SU-DHL-6 (cell line): ENCODE measurements at regions not wholly inside any gene's neighbourhood (a gene's known extent, or its start where the extent isn't known, plus 50 kb on each side); places are given as distances from the start of the nearest gene placed in this dataset.

Experiments
- H2AFZ ChIP-seq: fragments of 200-600 bp; sonication (generic); 2 replicates; pipeline ENCODE4 v1.6.1; 2014; ENCODE audit warnings: low read depth, mild to moderate bottlenecking, moderate library complexity, mixed read lengths, antibody characterized with exemption, low read length; ENCODE audit not compliant: severe bottlenecking
- H3F3A ChIP-seq: fragments of 200-600 bp; shearing (Covaris generic); 2 replicates; pipeline ENCODE4 v1.6.0; 2016; ENCODE audit warnings: antibody characterized with exemption, mild to moderate bottlenecking; ENCODE audit not compliant: insufficient read depth
- H3K27ac ChIP-seq: fragments of 200-600 bp; sonication (generic); 2 replicates; pipeline ENCODE4 v1.5.1; 2016; ENCODE audit warnings: low read depth, mild to moderate bottlenecking, low read length, moderate library complexity, mixed read lengths
- H3K27me3 ChIP-seq: fragments of 200-600 bp; sonication (generic), shearing (Covaris generic); 2 replicates; pipeline ENCODE4 v1.6.0; 2014; ENCODE audit warnings: mild to moderate bottlenecking, low read length
- H3K36me3 ChIP-seq: fragments of 200-600 bp; sonication (generic); 2 replicates; pipeline ENCODE4 v1.6.1; 2014; ENCODE audit warnings: mild to moderate bottlenecking, low read length, mixed read lengths
- H3K4me2 ChIP-seq: fragments of 300-600, 200-600 bp; shearing (Covaris generic), sonication (generic); 2 replicates; pipeline ENCODE4 v1.6.0; 2014; ENCODE audit warnings: low read length, low read depth, mild to moderate bottlenecking; ENCODE audit not compliant: poor library complexity, severe bottlenecking
- H3K4me3 ChIP-seq: fragments of 200-600 bp; sonication (generic); 2 replicates; pipeline ENCODE4 v1.5.1; 2014; ENCODE audit warnings: antibody characterized with exemption, low read length, mild to moderate bottlenecking, mixed read lengths; ENCODE audit not compliant: insufficient read depth, poor library complexity, severe bottlenecking
- H3K79me2 ChIP-seq: fragments of 200-600 bp; sonication (generic); 2 replicates; pipeline ENCODE4 v1.6.1; 2014; ENCODE audit warnings: mild to moderate bottlenecking, low read length, moderate library complexity; ENCODE audit not compliant: insufficient read depth
- H3K9ac ChIP-seq: fragments of 200-600 bp; sonication (generic); 2 replicates; pipeline ENCODE4 v1.7.0; 2014; ENCODE audit warnings: mild to moderate bottlenecking, low read length
- H3K9me2 ChIP-seq: fragments of 200-600 bp; sonication (generic); replicated peaks from 2 replicates; pipeline ENCODE4 v1.6.1; 2014; ENCODE audit warnings: low read length; ENCODE audit not compliant: insufficient read depth
- H3K9me3 ChIP-seq: fragments of 200-600 bp; sonication (generic); 2 replicates; pipeline ENCODE4 v1.6.1; 2014; ENCODE audit warnings: low read length, mixed read lengths; ENCODE audit not compliant: insufficient read depth
- H4K20me1 ChIP-seq: fragments of 200-600 bp; sonication (generic); 2 replicates; pipeline ENCODE4 v1.6.1; 2014; ENCODE audit warnings: low read depth, mild to moderate bottlenecking, antibody characterized with exemption, low read length, moderate library complexity, mixed read lengths
- EZH2phosphoT487 ChIP-seq: fragments of 200-600 bp; sonication (generic), shearing (Covaris generic); conservative IDR thresholded peaks from 2 replicates; pipeline ENCODE4 v1.6.1; 2018; ENCODE audit warnings: mild to moderate bottlenecking, antibody characterized with exemption, low read length, moderate library complexity, mixed read lengths
- TF ChIP-seq, protein P1 (sequence below): fragments of 200-600 bp; sonication (generic); IDR thresholded peaks from one replicate; pipeline ENCODE4 v1.5.1; 2017; ENCODE audit warnings: antibody characterized with exemption, mild to moderate bottlenecking, low read length, moderate library complexity; ENCODE audit not compliant: insufficient read depth, poor library complexity, severe bottlenecking

DNA sequence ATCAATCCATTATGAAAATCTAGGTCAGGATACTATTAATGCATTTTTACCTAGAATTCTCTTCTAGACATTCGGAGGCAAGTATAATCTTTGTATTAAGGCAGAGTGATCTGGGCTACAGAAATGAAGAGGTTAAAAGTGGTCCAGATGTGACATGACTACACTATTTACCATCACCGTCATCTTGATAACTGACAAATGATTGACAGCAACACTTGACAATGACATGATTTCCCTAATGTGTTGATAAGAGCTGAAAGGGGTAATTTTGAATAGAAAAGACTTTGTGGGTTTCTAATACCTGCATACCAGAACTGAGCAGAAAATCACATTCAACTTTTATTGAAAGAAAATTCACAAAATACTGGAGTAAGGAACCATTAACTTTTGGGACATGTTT, 718.9 kb upstream of the MAP3K7 start:
- no peak for TF ChIP-seq EZH2phosphoT487
- TF ChIP-seq, protein P1, sequence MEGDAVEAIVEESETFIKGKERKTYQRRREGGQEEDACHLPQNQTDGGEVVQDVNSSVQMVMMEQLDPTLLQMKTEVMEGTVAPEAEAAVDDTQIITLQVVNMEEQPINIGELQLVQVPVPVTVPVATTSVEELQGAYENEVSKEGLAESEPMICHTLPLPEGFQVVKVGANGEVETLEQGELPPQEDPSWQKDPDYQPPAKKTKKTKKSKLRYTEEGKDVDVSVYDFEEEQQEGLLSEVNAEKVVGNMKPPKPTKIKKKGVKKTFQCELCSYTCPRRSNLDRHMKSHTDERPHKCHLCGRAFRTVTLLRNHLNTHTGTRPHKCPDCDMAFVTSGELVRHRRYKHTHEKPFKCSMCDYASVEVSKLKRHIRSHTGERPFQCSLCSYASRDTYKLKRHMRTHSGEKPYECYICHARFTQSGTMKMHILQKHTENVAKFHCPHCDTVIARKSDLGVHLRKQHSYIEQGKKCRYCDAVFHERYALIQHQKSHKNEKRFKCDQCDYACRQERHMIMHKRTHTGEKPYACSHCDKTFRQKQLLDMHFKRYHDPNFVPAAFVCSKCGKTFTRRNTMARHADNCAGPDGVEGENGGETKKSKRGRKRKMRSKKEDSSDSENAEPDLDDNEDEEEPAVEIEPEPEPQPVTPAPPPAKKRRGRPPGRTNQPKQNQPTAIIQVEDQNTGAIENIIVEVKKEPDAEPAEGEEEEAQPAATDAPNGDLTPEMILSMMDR, result no peak
- Histone ChIP-seq H3F3A (no peaks in the 10 kb centered on the region), H4K20me1 (no peaks in the 10 kb centered on the region)

DNA sequence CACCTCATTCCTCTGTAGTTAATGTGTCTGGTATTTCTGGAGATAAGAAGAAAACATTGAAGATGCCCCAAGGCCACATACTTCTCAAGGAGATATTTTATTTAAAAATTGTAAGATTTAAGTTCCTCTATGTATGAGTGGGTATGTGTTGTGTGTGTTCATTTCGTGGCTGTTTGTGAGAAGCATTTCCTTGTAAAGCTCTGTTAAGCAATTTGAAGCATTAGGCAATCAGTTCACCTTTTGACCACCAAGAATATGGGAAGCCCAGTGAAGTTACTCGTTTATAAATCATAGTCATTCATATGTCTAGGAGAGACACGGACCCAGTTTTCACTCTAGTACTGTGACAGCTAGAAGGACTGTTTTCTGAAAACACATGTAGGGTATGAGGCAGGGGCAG, 717.6 kb upstream of the MAP3K7 start:
- no peaks in the 10 kb centered on the region for H3K79me2 ChIP-seq
- no peaks in the 10 kb centered on the region for H3K9me3 ChIP-seq
- no peaks in the 10 kb centered on the region for H3K36me3 ChIP-seq
- H3K27ac ChIP-seq, result no peak overlapping the region
- H3F3A ChIP-seq, result no peaks in the 10 kb centered on the region
- TF ChIP-seq, protein P1, result no peak
- no peak for TF ChIP-seq EZH2phosphoT487
- no peak overlapping the region for H3K4me2 ChIP-seq
- no peaks in the 10 kb centered on the region for H3K27me3 ChIP-seq
- no peak overlapping the region for H2AFZ ChIP-seq
- H3K9me2 ChIP-seq, result no peaks in the 10 kb centered on the region
- no peak overlapping the region for H3K9ac ChIP-seq
- no peak overlapping the region for H3K4me3 ChIP-seq
- no peaks in the 10 kb centered on the region for H4K20me1 ChIP-seq

More for the DNA sequence above, 718.9 kb upstream of the MAP3K7 start:
- Histone ChIP-seq H3K4me3 (no peak overlapping the region), H3K9me3 (no peaks in the 10 kb centered on the region), H3K36me3 (no peaks in the 10 kb centered on the region), H3K4me2 (no peak overlapping the region), H2AFZ (no peak overlapping the region), H3K79me2 (no peaks in the 10 kb centered on the region), H3K27ac (no peak overlapping the region), H3K9ac (no peak overlapping the region), H3K9me2 (no peaks in the 10 kb centered on the region), H3K27me3 (no peaks in the 10 kb centered on the region)

DNA sequence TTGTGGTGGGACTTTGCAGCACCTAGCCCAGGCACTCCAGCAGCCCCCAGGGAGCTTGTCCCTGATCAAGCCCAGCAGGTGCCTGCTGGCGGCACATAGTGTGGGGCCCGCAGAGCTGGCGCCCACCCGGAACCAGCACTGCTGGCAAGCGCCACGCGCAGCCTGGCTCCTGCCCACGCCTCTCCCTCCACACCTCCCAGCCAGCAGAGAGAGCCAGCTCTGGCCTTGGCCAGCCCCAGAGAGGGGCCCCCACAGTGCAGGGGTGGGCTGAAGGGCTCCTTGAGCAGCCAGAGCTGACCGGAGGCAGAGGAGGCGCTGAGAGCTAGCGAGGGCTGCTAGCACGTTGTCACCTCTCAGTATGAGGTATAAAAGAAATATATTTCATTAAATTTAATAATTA, 716.5 kb upstream of the MAP3K7 start:
- Histone ChIP-seq H3K4me2 (no peak overlapping the region), H2AFZ (no peak overlapping the region), H3K36me3 (no peaks in the 10 kb centered on the region), H3K9ac (no peak overlapping the region), H3K9me3 (no peaks in the 10 kb centered on the region), H3K9me2 (no peaks in the 10 kb centered on the region), H3K27me3 (no peaks in the 10 kb centered on the region), H3K27ac (no peak overlapping the region), H4K20me1 (no peaks in the 10 kb centered on the region), H3F3A (no peaks in the 10 kb centered on the region), H3K79me2 (no peaks in the 10 kb centered on the region), H3K4me3 (no peak overlapping the region)
- TF ChIP-seq EZH2phosphoT487, result no peak
- TF ChIP-seq, protein P1, result no peak
